GM12878 (cell line): ENCODE measurements at regions not wholly inside any gene's neighbourhood (a gene's known extent, or its start where the extent isn't known, plus 50 kb on each side); places are given as distances from the start of the nearest gene placed in this dataset.

Experiments used
- ATAC-seq: fragments of 200-7000 bp; cut with Tn5 transposase; 3 replicates; pipeline ENCODE4 v1.9.1; 2020; ENCODE audit warnings: mild to moderate bottlenecking, moderate library complexity
- BruUV-seq: library from RNA; stranded (reverse); fragments of 400-500 nt; replicated peaks from 2 replicates; lab custom pipeline; 2021; lab: Mats Ljungman, UMichigan
- CTCF ChIA-PET: fragments of 300-600 bp; sonication (Branson Sonifier 250); formaldehyde crosslinking; extraction: SDS; loops from one replicate; lab custom pipeline; 2021; ENCODE audit warnings: inconsistent platforms; lab: Yijun Ruan, JAX
- POLR2A ChIA-PET: fragments of 350-600 bp; formaldehyde crosslinking; extraction: SDS; loops from one replicate; lab custom pipeline; 2021; ENCODE audit warnings: inconsistent platforms; lab: Charles Lee
- RAD21 ChIA-PET: fragments of 300-600 bp; sonication (Branson Sonifier 250); formaldehyde crosslinking; loops from one replicate; lab custom pipeline; 2023; ENCODE audit warnings: antibody characterized with exemption; ENCODE audit not compliant: unreplicated experiment; lab: Charles Lee
- SMC1A ChIA-PET: fragments of 300-600 bp; sonication (Branson Sonifier 250); formaldehyde crosslinking; loops from one replicate; lab custom pipeline; 2023; ENCODE audit not compliant: unreplicated experiment, uncharacterized antibody; lab: Charles Lee
- DNase-seq: peaks from one replicate; pipeline ENCODE4 v3.0.0-alpha.2; 2011; ENCODE audit warnings: low read depth, low spot score
- FAIRE-seq: peaks from 3 replicates; lab custom pipeline; 2011; peaks lifted over from hg19 to GRCh38; lab: Jason Lieb, UNC
- H2AFZ ChIP-seq: 2 replicates; pipeline ENCODE4 v1.6.0; 2011; ENCODE audit warnings: low read depth, low read length, control low read depth; ENCODE audit not compliant: control insufficient read depth
- H3K27ac ChIP-seq: 2 replicates; pipeline ENCODE4 v1.5.1; 2011; ENCODE audit warnings: control low read depth; ENCODE audit not compliant: control insufficient read depth, insufficient read depth
- H3K27me3 ChIP-seq, 2 experiments: replicated peaks in 1 of 2; 2 replicates each; pipeline versions ENCODE4 v1.6.0 to v1.6.1; 2011; ENCODE audit warnings: low read length in 1 of 2; ENCODE audit not compliant: control insufficient read depth in 2 of 2, insufficient read depth in 2 of 2
- H3K36me3 ChIP-seq, 2 experiments: 2 replicates each; pipeline ENCODE4 v1.5.1; 2011; ENCODE audit warnings: low read length in 1 of 2; ENCODE audit not compliant: control insufficient read depth in 2 of 2, insufficient read depth in 2 of 2
- H3K4me1 ChIP-seq: 2 replicates; pipeline ENCODE4 v1.6.1; 2011; ENCODE audit warnings: mild to moderate bottlenecking, low read length, moderate library complexity, mixed read lengths; ENCODE audit not compliant: control insufficient read depth, insufficient read depth
- H3K4me2 ChIP-seq: 2 replicates; pipeline ENCODE4 v1.6.0; 2011; ENCODE audit warnings: control low read depth; ENCODE audit not compliant: control insufficient read depth, insufficient read depth
- H3K4me3 ChIP-seq: fragments of 200-600 bp; sonication (generic); 2 replicates; pipeline ENCODE4 v1.5.1; 2016
- H3K79me2 ChIP-seq: 2 replicates; pipeline ENCODE4 v1.6.0; 2011; ENCODE audit warnings: low read length; ENCODE audit not compliant: control insufficient read depth, insufficient read depth
- H3K9ac ChIP-seq: 2 replicates; pipeline ENCODE4 v1.8.0; 2011; ENCODE audit warnings: low read length, control low read depth, mixed read lengths; ENCODE audit not compliant: control insufficient read depth, insufficient read depth
- H3K9me3 ChIP-seq: replicated peaks from 3 replicates; pipeline ENCODE4 v1.5.1; 2011; ENCODE audit warnings: mild to moderate bottlenecking, low read length; ENCODE audit not compliant: control insufficient read depth, insufficient read depth
- H4K20me1 ChIP-seq: 2 replicates; pipeline ENCODE4 v1.6.0; 2011; ENCODE audit not compliant: control insufficient read depth, insufficient read depth
- ATF7 ChIP-seq: fragments of 450-650 bp; IDR thresholded peaks from 2 replicates; pipeline ENCODE4 v1.6.1; 2016; ENCODE audit warnings: low read depth, mild to moderate bottlenecking
- BHLHE40 ChIP-seq, 2 experiments: fragments of 450-650 bp in 1 of 2; IDR thresholded peaks; 2 replicates each; pipeline ENCODE4 v1.6.1; 2011 to 2017; ENCODE audit warnings: low read depth in 2 of 2, borderline replicate concordance in 1 of 2, improper control_type of control experiment in 1 of 2, low read length in 1 of 2, mild to moderate bottlenecking in 1 of 2
- FOS ChIP-seq: IDR thresholded peaks from 3 replicates; pipeline ENCODE4 v1.6.1; 2011; ENCODE audit warnings: borderline replicate concordance; ENCODE audit not compliant: insufficient read length; ENCODE audit errors: extremely low read depth
- GATAD2B ChIP-seq: fragments of 450-650 bp; conservative IDR thresholded peaks from 2 replicates; pipeline ENCODE4 v1.6.1; 2017; ENCODE audit warnings: low read depth, mild to moderate bottlenecking, moderate library complexity
- NFXL1 ChIP-seq: fragments of 450-650 bp; IDR thresholded peaks from 2 replicates; pipeline ENCODE4 v1.6.1; 2017; ENCODE audit warnings: antibody characterized with exemption, mild to moderate bottlenecking, borderline replicate concordance
- NR2F1 ChIP-seq: fragments of 450-650 bp; conservative IDR thresholded peaks from 2 replicates; pipeline ENCODE4 v1.6.1; 2017; ENCODE audit warnings: mild to moderate bottlenecking
- RFX5 ChIP-seq: IDR thresholded peaks from 2 replicates; pipeline ENCODE4 v1.6.1; 2011; ENCODE audit warnings: low read depth, low read length, improper control_type of control experiment
- RUNX3 ChIP-seq: IDR thresholded peaks from 2 replicates; pipeline ENCODE4 v1.6.1; 2012; ENCODE audit warnings: low read length, inconsistent platforms
- SPI1 ChIP-seq: IDR thresholded peaks from 2 replicates; pipeline ENCODE4 v1.6.1; 2011; ENCODE audit warnings: low read depth, mild to moderate bottlenecking, low read length, moderate library complexity, borderline replicate concordance; ENCODE audit not compliant: insufficient read depth
- TBL1XR1 ChIP-seq: IDR thresholded peaks from 2 replicates; pipeline ENCODE4 v1.6.1; 2012; ENCODE audit warnings: low read depth, low read length, improper control_type of control experiment
- TCF3 ChIP-seq: IDR thresholded peaks from 2 replicates; pipeline ENCODE4 v1.6.1; 2012; ENCODE audit warnings: low read depth, mild to moderate bottlenecking, low read length, borderline replicate concordance; ENCODE audit not compliant: insufficient read depth
- ZZZ3 ChIP-seq: IDR thresholded peaks from 2 replicates; pipeline ENCODE4 v1.6.1; 2011; ENCODE audit warnings: low read depth; ENCODE audit not compliant: control insufficient read depth, insufficient read length
- WGBS: methylation state at CpG from one replicate; pipeline ENCODE4 v1.1.6; 2016; ENCODE audit warnings: low lambda C conversion rate; ENCODE audit not compliant: insufficient replicate concordance, insufficient coverage; ENCODE audit errors: missing lambda C conversion rate; 5-methylcytosine and 5-hydroxymethylcytosine counted together
- in situ Hi-C: fragments of 300-500 bp; cut with MboI; formaldehyde crosslinking; loops from 9 replicates; pipeline ENCODE4 v1.14.3; 2018; ENCODE audit warnings: mixed read lengths
- intact Hi-C: fragments of 100-400 bp; cut with micrococcal nuclease; formaldehyde crosslinking; loops from one replicate; pipeline ENCODE4 v1.14.2; 2022; ENCODE audit not compliant: unreplicated experiment
- TF ChIP-seq, protein P1 (sequence below): fragments of 450-650 bp; IDR thresholded peaks from 2 replicates; pipeline ENCODE4 v1.6.1; 2017; ENCODE audit warnings: mild to moderate bottlenecking
- TF ChIP-seq, protein P2 (sequence below): fragments of 450-650 bp; formaldehyde crosslinking; IDR thresholded peaks from 2 replicates; pipeline ENCODE4 v1.5.0; 2022; ENCODE audit warnings: mild to moderate bottlenecking, missing genetic modification characterization

DNA sequence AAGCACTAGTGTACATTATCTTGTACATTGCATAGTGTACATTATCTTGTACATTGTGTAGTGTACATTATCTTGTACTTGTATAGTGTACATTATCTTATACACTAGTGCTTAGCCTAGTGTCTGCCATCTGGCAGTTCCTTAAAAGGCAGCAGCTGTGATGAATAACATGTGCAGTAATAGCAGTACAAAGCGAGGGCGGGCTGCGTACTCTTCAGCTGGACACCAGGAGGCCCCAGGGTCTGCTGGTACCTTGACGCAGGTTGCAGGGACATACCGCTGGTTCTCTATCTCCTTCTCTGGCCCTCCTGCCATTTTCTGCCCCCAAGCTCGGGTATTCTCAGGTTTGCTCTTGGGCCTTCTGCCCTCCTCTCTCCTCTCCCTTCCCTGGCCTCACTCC, 149.6 kb downstream of the SEC16B start (continued):
- TF ChIP-seq TCF3, result no peak
- TF ChIP-seq, protein P1, sequence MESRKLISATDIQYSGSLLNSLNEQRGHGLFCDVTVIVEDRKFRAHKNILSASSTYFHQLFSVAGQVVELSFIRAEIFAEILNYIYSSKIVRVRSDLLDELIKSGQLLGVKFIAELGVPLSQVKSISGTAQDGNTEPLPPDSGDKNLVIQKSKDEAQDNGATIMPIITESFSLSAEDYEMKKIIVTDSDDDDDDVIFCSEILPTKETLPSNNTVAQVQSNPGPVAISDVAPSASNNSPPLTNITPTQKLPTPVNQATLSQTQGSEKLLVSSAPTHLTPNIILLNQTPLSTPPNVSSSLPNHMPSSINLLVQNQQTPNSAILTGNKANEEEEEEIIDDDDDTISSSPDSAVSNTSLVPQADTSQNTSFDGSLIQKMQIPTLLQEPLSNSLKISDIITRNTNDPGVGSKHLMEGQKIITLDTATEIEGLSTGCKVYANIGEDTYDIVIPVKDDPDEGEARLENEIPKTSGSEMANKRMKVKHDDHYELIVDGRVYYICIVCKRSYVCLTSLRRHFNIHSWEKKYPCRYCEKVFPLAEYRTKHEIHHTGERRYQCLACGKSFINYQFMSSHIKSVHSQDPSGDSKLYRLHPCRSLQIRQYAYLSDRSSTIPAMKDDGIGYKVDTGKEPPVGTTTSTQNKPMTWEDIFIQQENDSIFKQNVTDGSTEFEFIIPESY, result no peak
- no peak for TF ChIP-seq TBL1XR1
- no peak for TF ChIP-seq RFX5
- no peak for TF ChIP-seq ZZZ3

DNA sequence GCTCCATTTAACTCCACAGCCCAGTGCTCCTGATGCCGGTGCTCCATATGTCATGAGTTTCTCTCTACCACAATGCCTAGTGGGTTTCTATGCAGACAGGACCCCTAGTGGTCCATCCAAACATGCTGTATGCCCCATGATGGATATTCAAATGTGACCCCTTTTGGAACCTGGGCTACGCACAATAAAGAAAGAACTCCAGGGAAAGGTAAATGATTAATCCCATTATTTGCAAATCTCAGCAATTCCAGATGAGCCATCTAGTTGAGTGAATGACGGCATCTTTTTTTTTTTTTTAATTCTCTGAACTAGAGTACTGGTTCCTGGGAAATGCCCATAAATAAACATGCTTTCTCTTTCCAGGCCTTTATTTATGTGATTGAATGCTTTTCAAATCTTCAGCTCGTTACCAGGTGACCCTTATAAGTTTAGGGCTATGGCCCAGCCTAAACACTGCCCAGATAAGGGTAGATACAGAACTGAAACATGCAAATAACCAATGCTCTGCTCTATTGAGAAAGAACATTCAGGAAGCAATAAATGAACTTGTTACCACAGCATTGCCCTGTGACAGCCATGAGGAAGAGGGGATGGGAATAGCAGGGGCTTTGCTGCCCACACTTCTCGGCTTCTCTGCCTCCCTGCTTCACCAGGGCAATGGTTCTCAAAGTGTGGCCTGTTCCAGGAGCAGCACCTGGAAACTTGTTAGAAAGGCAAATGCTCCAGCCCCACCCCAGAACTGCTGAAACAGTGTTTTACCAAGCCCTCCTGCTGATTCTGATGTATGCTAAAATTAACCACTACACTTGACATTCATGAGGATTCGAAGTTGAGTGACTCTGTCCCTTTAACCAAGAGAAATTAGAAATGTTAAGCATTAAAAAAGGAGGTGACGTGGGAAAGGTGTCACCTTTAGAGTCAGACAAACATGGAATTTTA, 151.7 kb downstream of the SEC16B start:
- WGBS, result 27% methylated on average over 7 of the region's 7 CpGs
- DNase-seq, result peak; percentile 40
- CTCF ChIA-PET, result no interaction called here
- TF ChIP-seq, protein P2, sequence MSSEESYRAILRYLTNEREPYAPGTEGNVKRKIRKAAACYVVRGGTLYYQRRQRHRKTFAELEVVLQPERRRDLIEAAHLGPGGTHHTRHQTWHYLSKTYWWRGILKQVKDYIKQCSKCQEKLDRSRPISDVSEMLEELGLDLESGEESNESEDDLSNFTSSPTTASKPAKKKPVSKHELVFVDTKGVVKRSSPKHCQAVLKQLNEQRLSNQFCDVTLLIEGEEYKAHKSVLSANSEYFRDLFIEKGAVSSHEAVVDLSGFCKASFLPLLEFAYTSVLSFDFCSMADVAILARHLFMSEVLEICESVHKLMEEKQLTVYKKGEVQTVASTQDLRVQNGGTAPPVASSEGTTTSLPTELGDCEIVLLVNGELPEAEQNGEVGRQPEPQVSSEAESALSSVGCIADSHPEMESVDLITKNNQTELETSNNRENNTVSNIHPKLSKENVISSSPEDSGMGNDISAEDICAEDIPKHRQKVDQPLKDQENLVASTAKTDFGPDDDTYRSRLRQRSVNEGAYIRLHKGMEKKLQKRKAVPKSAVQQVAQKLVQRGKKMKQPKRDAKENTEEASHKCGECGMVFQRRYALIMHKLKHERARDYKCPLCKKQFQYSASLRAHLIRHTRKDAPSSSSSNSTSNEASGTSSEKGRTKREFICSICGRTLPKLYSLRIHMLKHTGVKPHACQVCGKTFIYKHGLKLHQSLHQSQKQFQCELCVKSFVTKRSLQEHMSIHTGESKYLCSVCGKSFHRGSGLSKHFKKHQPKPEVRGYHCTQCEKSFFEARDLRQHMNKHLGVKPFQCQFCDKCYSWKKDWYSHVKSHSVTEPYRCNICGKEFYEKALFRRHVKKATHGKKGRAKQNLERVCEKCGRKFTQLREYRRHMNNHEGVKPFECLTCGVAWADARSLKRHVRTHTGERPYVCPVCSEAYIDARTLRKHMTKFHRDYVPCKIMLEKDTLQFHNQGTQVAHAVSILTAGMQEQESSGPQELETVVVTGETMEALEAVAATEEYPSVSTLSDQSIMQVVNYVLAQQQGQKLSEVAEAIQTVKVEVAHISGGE, result no peak
- TF ChIP-seq ATF7 (peak; percentile 17; the same call in 1 of the 2 replicates), NFXL1 (no peak), BHLHE40 (IDR thresholded peaks at IDR 0.05; ENCODE audit: borderline replicate concordance in 1 of 2, low read depth in 2 of 2, low read length in 1 of 2) (no peak), FOS (no peak), NR2F1 (peak; percentile 86), RUNX3 (peak; percentile 36), SPI1 (peak; percentile 74), GATAD2B (peak; percentile 61)

More for the DNA sequence above, 151.7 kb downstream of the SEC16B start:
- FAIRE-seq (peak; percentile 49), ATAC-seq (peak; percentile 96)
- Histone ChIP-seq H3K9me3 (no peaks in the 10 kb centered on the region; the same call in 2 of the 3 replicates), H4K20me1 (no peaks in the 10 kb centered on the region), H3K9ac (no peak overlapping the region), H3K27me3 (no peaks in the 10 kb centered on the region), H3K27ac (no peak overlapping the region), H3K4me1 (peaks cover 5% of the 10 kb centered on the region; the same call in 1 of the 2 replicates), H3K79me2 (no peaks in the 10 kb centered on the region), H3K4me3 (no peak overlapping the region), H2AFZ (peak overlapping the region; percentile 30; the same call in 1 of the 2 replicates), H3K36me3 (no peaks in the 10 kb centered on the region), H3K4me2 (no peak overlapping the region; the same call in 1 of the 2 replicates)
- ChIA-PET RAD21 (interaction anchor here (0.7 to 1.5 kb wide), 7 partner anchors 8 to 174 kb away, joined by 3 to 8 read pairs (median 3); no protein-coding TSS in a partner anchor), POLR2A (interaction anchor here (0.6 to 1.4 kb wide), 4 partner anchors 9 to 30 kb away, joined by 3 read pairs; no protein-coding TSS in a partner anchor), SMC1A (interaction anchor here (0.8 to 15.1 kb wide), 4 partner anchors 9 to 31 kb away, joined by 3 to 107 read pairs (median 4); no protein-coding TSS in a partner anchor)
- in situ Hi-C loops (no loop called here), intact Hi-C loops (no loop called here)
- BruUV-seq, result no TSS peak
